ENCODE measurements at regions not wholly inside any gene's neighbourhood (a gene's known extent, or its start where the extent isn't known, plus 50 kb on each side); places are given as distances from the start of the nearest gene placed in this dataset.

GRCh38 chr2:194062401-194062800 is 1594.6 kb upstream of the SLC39A10 start:
- Histone ChIP-seq H3K9me3 (no peaks in the 10 kb centered on the region), H3K4me1 (no peaks in the 10 kb centered on the region), H3K27me3 (replicated peaks; ENCODE audit: control insufficient read depth, insufficient read depth, low read length) (no peaks in the 10 kb centered on the region), H3K4me3 (ENCODE audit: low read depth, low read length) (no peak overlapping the region), H3K36me3 (ENCODE audit: control insufficient read depth, insufficient read depth, low read length) (no peaks in the 10 kb centered on the region)
- Mint-ChIP-seq H3K36me3 (ENCODE audit: insufficient read depth, unreplicated experiment) (no peaks in the 10 kb centered on the region), H3K9me3 (ENCODE audit: unreplicated experiment) (peaks cover 6% of the 10 kb centered on the region), H3K27ac (ENCODE audit: unreplicated experiment) (no peak overlapping the region), H3K27me3 (ENCODE audit: insufficient read depth, unreplicated experiment) (no peaks in the 10 kb centered on the region), H3K4me1 (ENCODE audit: low read depth, unreplicated experiment) (no peaks in the 10 kb centered on the region), H3K4me3 (ENCODE audit: unreplicated experiment) (no peak overlapping the region)
- intact Hi-C loops (cut with micrococcal nuclease; ENCODE audit: unreplicated experiment), result no loop called here
- CTCF ChIA-PET, result no interaction called here
- TF ChIP-seq CTCF (IDR thresholded peaks at IDR 0.05; ENCODE audit: insufficient read depth in 1 of 2, low read depth in 1 of 2, low read length in 1 of 2, severe bottlenecking in 1 of 2, unreplicated experiment in 1 of 2), result no peak
- no peak for DNase-seq
- no TSS peak for BruUV-seq (replicated peaks)
- POLR2A ChIA-PET, result no interaction called here

GRCh38 chr2:194060269-194060668 is 1596.8 kb upstream of the SLC39A10 start:
- H3K27me3 Mint-ChIP-seq (ENCODE audit: insufficient read depth, unreplicated experiment), result no peaks in the 10 kb centered on the region
- no peak for DNase-seq
- no peaks in the 10 kb centered on the region for H3K36me3 Mint-ChIP-seq (ENCODE audit: insufficient read depth, unreplicated experiment)
- no peaks in the 10 kb centered on the region for H3K27me3 ChIP-seq (replicated peaks; ENCODE audit: control insufficient read depth, insufficient read depth, low read length)
- no peak for TF ChIP-seq CTCF (IDR thresholded peaks at IDR 0.05; ENCODE audit: insufficient read depth in 1 of 2, low read depth in 1 of 2, low read length in 1 of 2, severe bottlenecking in 1 of 2, unreplicated experiment in 1 of 2)
- H3K9me3 ChIP-seq, result no peaks in the 10 kb centered on the region
- H3K36me3 ChIP-seq (ENCODE audit: control insufficient read depth, insufficient read depth, low read length), result no peaks in the 10 kb centered on the region
- POLR2A ChIA-PET, result no interaction called here
- BruUV-seq (replicated peaks), result no TSS peak
- no peak overlapping the region for H3K4me3 ChIP-seq (ENCODE audit: low read depth, low read length)
- CTCF ChIA-PET, result interaction anchor here (0.6 kb wide), 1 partner anchor 64 kb away, joined by 3 read pairs; no protein-coding TSS in a partner anchor
- H3K4me3 Mint-ChIP-seq (ENCODE audit: unreplicated experiment), result no peak overlapping the region
- H3K9me3 Mint-ChIP-seq (ENCODE audit: unreplicated experiment), result peaks cover 6% of the 10 kb centered on the region
- H3K4me1 Mint-ChIP-seq (ENCODE audit: low read depth, unreplicated experiment), result no peaks in the 10 kb centered on the region
- intact Hi-C loops (cut with micrococcal nuclease; ENCODE audit: unreplicated experiment), result no loop called here
- no peak overlapping the region for H3K27ac Mint-ChIP-seq (ENCODE audit: unreplicated experiment)
- no peaks in the 10 kb centered on the region for H3K4me1 ChIP-seq

- no peaks in the 10 kb centered on the region for H3K27me3 ChIP-seq (replicated peaks; ENCODE audit: control insufficient read depth, insufficient read depth, low read length)
- no TSS peak for BruUV-seq (replicated peaks)
- no peak for TF ChIP-seq CTCF (IDR thresholded peaks at IDR 0.05; ENCODE audit: insufficient read depth in 1 of 2, low read depth in 1 of 2, low read length in 1 of 2, severe bottlenecking in 1 of 2, unreplicated experiment in 1 of 2)
- Mint-ChIP-seq H3K27me3 (ENCODE audit: insufficient read depth, unreplicated experiment) (no peaks in the 10 kb centered on the region), H3K27ac (ENCODE audit: unreplicated experiment) (no peak overlapping the region), H3K4me1 (ENCODE audit: low read depth, unreplicated experiment) (no peaks in the 10 kb centered on the region), H3K36me3 (ENCODE audit: insufficient read depth, unreplicated experiment) (no peaks in the 10 kb centered on the region), H3K4me3 (ENCODE audit: unreplicated experiment) (no peak overlapping the region), H3K9me3 (ENCODE audit: unreplicated experiment) (no peaks in the 10 kb centered on the region)
- CTCF ChIA-PET, result no interaction called here
- no peak overlapping the region for H3K4me3 ChIP-seq (ENCODE audit: low read depth, low read length)
- H3K9me3 ChIP-seq, result no peaks in the 10 kb centered on the region
- DNase-seq, result no peak
- POLR2A ChIA-PET, result no interaction called here
- intact Hi-C loops (cut with micrococcal nuclease; ENCODE audit: unreplicated experiment), result no loop called here
- H3K36me3 ChIP-seq (ENCODE audit: control insufficient read depth, insufficient read depth, low read length), result no peaks in the 10 kb centered on the region
- no peaks in the 10 kb centered on the region for H3K4me1 ChIP-seq
Measured at GRCh38 chr2:194054313-194054712, 1602.7 kb upstream of the SLC39A10 start.
